ENCODE measurements at regions not wholly inside any gene's neighbourhood (a gene's known extent, or its start where the extent isn't known, plus 50 kb on each side); places are given as distances from the start of the nearest gene placed in this dataset.
"Not testable (repeated sequence)": the region's sequence is repeated elsewhere in the genome, so short reads cannot be mapped to it uniquely, and the experiment has no call there.

DNA sequence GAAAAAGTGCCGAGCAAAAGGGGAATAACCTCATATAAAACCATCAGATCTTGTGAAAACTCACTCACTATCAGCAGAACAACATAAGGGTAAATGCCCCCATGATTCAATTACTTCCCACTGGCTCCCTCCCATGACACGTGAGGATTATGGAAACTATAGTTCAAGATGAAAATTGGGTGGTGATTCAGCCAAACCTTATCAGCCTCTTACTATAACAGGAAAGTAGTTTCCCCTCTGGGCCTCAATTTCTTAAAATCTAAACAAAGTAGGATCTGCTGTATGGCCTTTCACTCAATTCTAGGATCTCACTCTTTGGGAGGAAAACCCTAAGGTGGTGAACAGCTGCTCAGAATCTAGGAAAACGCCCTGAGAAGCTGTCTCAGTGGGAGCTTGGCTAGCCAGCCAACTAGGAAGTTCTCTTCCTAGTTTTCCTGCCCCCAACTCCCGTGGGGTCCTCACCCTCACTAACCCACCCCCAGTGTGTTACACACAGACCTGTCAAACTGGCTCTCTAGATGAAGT is 1017.1 kb upstream of the HS3ST1 start:
- DNase-seq: no peak

DNA sequence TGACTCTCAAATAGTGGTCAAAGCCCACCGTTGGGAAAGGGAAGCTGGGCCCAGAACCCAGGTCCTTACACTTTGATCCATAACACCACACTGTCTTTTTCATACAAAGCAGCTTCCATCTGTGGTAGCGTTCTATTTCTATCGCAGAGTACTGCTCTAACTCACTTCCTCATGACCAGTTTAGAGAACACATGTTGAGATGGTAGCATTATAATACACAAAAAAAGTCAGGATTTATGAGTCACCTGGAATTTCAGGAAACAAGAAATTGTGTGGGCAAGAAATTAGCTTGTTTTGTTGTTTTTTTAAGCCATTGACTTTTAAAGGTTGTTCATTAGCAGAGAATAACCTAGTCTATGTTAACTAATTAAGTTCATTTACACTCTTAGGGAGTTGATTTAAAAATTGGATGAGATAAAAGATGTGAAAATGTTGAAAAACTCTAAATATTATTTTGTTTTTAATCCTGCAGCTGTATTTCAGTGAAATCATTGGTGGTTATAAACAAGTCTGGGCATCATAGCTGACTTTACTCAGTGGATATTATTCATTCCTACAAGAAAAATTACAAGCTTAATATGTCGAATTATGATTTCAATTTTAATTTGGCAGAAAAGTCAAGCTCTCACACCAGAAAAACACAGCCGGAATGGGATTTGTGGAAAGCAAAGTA is 1011.1 kb upstream of the HS3ST1 start:
- DNase-seq: no peak

DNA sequence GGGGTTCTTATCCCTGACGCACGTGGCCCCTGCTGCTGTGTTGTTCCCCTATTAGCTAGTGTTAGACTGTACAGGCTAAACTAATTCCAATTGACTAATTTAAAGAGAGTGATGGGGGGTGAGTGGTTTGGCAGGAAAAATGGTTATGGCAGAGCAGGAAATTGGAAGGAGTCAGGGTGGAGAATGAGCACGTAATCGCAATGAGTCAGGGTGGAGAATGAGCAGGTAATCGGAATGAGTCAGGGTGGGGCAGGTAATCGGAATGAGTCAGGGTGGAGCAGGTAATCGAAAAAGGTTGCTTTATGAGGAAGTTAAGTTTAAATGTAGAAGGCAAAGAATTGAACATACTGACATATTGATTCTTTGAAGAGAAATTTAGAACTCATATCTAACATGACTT is 1002.6 kb upstream of the HS3ST1 start:
- not testable (repeated sequence) for DNase-seq

- DNase-seq: no peak
Measured at GRCh38 chr4:12421364-12421763, 992.7 kb upstream of the HS3ST1 start.

DNA sequence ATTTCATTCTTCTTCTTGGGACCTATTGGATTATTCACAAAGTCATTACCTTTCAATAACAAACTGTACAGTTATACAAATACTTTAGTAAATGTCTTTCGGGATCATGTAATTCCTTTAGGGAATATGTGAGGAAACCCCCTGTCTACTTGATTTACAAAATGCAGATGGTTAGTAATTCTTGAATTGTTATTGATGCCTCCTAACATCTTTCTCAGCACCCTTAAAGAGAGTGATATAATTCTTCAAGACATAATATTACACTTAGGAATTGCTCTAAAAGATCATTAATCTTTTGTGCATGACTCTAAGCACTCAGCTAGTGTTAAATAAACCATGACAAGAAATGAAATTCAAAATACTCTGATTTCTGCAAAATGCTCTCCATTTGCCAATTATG is 988.1 kb upstream of the HS3ST1 start:
- no peak for DNase-seq

- DNase-seq: no peak
Measured at GRCh38 chr4:12414181-12414812, 985.6 kb upstream of the HS3ST1 start.

DNA sequence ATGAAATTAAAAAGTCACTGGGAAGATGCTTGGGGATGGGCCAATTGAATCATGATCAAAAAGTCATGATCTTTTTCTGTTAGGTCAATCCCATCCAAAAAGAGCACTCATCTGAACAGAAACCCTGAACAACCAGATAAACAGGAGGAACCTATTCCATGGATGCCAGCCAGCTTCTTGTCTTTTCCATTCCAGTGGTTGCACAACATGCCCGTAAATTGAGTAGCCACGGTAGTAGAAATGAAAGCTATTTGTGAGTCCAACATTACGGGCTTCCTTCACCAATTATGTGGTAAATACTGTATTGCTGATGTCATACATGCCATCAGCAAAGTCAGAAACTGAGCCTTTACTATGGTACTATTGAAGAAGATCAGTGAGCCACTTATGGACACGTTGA is 982.4 kb upstream of the HS3ST1 start:
- no peak for DNase-seq

GRCh38 chr4:12409507-12410190 is 981.0 kb upstream of the HS3ST1 start:
- DNase-seq: no peak

GRCh38 chr4:12408364-12408763 is 979.7 kb upstream of the HS3ST1 start:
- no peak for DNase-seq

DNA sequence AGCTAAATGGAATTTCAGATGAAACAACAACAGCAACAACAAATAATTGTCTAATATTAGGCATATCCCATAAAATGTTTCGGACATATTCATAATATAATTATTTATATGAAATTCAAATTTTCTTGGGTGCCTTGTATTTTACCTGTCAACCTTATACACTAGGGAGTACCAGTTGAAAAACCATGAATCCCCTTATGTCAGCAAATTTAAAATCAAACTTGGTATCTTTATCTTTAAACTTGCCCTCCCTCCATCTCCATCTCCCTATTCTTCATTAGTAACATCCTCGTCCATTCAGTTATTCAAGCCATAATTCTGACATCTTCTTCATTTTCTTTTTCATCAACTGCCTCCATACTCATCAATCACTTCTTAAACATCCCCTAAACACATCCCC is 974.5 kb upstream of the HS3ST1 start:
- DNase-seq: no peak

DNA sequence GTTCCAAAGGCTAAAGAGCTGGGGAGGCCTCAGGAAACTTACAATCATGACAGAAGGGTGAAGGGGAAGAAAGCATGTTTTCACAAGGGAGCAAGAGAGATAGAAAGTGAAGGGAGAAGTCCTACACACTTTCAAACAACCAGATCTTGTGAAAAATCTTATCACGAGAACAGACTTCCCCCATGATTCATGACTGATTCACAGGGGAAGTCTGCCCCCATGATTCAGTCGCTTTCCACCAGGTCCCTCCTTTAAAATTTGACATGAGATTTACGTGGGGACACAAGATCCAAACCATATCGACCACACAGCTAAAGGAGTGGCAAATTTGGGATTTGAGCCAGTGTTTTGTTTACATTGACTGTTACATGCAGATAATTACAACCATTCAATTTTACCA is 971.1 kb upstream of the HS3ST1 start:
- no peak for DNase-seq

DNA sequence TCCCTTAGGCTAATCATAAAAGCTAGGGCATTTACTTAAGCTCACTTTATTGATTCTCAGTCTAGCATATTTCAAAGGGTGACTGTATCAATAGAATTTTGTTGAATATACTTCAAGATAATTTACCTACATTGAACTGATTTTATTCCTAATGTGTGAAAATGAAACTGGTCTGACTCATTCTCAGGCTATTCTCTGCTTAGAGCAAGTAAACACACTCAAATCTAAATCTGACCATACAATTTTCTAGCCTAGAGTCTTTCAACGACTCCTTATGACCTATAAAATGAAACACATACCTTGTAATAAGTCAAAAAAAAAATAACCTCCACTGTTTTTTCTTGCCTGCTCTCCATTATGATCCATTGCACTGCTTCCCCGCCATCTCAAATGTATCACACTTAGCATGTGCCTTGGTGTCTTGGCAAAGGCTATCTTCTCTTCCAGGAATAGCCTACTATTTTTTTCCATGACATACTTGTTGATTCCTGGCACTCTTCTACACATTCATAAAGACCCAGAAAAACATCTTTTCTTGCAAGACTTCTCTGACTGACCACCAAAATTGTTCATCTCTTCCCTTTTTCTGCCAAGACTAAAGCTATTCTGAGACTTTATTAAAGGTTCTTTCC is 965.1 kb upstream of the HS3ST1 start:
- no peak for DNase-seq

DNA sequence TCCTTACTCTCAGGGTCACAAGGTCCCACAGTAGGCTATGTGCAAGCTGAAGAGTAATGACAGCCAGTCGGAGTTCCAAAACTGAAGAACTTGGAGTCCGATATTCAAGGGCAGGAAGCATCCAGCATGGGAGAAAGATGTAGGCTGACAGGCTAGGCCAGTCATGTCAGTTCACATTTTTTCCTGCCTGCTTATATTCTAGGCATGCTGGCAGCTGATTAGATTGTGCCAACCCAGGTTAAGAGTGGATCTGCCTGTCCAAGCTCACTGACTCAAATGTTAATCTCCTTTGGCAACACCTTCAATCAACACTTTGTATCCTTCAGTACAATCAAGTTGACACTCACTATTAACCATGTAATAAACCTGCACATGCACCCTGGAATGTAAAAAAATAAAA is 960.9 kb upstream of the HS3ST1 start:
- no peak for DNase-seq

DNA sequence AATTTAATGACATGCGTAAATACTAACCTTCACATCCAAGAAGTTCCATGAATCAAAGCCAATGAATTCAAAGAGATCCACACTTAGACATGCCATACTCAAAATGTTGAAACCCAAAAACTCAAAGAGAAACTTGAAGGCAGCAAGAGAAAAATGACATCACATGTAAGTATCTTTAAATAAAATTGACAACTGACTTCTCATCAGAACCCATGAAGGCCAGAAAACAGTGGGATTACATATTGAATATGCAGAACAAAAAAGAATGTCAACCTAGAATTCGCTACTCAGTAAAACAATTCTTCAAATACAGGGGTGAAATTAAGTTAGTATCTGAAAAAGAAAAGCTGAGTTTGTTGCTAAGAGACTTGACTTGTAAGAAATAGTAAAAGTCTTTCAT is 953.9 kb upstream of the HS3ST1 start:
- DNase-seq: no peak

- DNase-seq: no peak
Measured at GRCh38 chr4:12379191-12379590, 950.5 kb upstream of the HS3ST1 start.

DNA sequence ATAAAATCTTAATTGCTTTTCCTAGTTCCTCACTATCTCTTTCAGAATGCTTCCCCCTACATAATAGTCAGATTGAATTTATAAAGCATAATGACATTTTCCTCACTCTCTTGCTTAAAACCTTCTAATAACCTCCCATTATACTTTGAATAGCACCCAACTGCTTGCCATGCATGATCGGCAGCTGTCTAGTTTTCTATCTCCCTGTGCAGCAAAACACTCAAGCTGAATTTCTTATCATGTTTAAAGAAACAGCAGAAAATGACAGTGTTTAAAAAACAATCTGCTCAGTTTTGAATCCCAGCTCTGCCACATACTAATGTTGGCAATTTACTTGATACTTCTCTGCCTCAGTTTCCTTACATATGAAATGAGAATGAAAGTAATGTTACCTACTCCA is 947.1 kb upstream of the HS3ST1 start:
- no peak for DNase-seq

GRCh38 chr4:12365869-12366268 is 937.2 kb upstream of the HS3ST1 start:
- not testable (repeated sequence) for DNase-seq

DNA sequence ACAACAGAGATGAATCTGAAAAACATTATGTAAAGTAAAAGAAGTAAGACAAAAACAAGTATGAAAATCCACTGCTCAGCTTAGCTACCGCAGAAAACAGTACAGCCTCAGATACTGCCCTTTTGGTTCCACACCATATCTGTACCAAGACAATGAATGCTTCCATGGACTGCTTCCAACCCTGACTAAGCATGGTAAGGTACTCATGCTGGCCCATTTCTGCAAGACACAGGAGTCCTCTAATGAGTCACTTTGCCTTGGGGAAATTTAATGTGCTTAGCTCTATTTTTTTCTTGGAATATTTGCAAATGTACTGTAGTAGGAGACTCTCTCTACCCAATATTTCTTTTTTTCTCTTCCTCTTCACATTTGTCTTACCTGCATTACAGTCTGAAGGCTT is 931.7 kb upstream of the HS3ST1 start:
- no peak for DNase-seq

DNA sequence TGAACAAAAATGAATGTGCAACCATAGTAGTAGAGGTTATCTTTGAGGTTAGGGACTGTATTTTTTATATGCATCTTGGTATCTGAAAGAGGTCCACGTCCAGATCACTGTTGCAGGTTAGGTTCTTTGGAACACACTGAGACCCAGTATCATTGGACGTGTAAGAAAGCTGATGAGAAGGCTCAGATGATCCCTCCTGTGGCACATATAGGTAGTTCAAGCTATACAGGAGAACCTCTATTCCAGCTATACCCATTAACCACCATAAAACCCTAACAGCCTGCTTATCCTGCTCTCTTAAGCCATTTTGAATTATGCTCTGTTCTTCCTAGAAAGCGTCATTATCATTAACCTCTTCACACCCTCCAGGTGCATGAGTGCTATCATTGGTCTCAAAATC is 930.7 kb upstream of the HS3ST1 start:
- DNase-seq: no peak

DNA sequence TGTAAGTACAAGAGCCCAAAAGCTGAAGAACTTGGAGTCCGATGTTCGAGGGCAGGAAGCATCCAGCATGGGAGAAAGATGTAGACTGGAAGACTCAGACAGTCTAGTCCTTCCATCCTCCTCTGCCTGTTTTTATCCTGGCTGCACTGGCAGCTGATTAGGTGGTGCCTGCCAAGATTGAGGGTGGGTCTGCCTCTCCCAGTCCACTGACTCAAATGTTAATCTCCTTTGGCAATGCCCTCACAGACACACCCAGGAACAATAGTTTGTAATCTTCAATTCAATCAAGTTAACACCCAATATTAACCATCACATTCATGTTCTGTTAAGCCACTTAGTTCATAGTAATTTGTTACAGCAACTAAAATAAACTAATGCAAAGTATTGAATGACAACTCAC is 904.4 kb upstream of the HS3ST1 start:
- not testable (repeated sequence) for DNase-seq

GRCh38 chr4:12324965-12325364 is 896.3 kb upstream of the HS3ST1 start:
- DNase-seq: no peak

DNA sequence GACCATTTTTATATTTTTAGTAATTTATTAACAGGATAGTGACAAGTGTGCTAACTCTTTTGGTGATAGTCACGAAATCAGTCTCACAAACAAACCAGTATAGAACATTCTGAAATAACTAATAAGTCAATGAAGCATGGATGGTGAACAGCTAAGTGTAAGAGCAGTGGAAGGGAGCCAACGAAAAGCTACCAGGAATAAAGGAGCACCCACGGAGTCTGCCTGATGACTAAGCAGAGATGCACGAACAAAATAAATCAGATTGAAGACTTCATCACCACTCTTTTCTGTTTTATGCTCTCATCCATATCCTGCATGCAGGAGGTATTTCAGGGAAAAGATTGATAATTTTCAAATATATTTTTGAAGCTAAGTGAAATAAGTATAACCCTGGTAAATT is 891.1 kb upstream of the HS3ST1 start:
- no peak for DNase-seq

DNA sequence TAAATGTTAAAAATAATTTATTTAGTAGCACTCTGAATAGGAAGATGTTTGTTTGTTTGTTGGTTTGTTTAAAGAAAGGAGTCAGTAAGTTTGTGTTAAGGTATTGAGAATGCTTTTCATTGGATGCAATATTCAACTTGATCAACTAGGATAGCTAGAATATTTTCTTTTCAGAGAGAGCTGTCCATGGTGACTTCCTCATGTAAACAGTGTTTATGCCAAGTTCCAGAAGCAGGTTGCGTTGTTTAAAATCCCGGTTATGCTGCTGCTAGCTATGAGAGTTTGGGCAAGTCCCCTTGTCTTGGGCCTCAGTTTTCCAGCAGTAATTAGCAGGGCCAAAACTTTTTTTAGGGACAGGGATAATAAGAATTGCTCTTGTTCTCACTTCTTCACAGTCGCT is 876.2 kb upstream of the HS3ST1 start:
- no peak for DNase-seq

- no peak for DNase-seq
Measured at GRCh38 chr4:12296366-12296765, 867.7 kb upstream of the HS3ST1 start.
